ENCODE measurements at regions not wholly inside any gene's neighbourhood (a gene's known extent, or its start where the extent isn't known, plus 50 kb on each side); places are given as distances from the start of the nearest gene placed in this dataset.

GRCh38 chr9:87309236-87309635 is 188.4 kb upstream of the DAPK1 start:
- TF ChIP-seq CTCF (IDR thresholded peaks at IDR 0.05) = no peak
- TF ChIP-seq POLR2A (IDR thresholded peaks at IDR 0.05) = no peak
